Activated T-cell treated with anti-CD3 and anti-CD28 coated beads, Interleukin-2, amount 50 U/mL, for 72 hours (primary cell): ENCODE measurements at regions not wholly inside any gene's neighbourhood (a gene's known extent, or its start where the extent isn't known, plus 50 kb on each side); places are given as distances from the start of the nearest gene placed in this dataset.
A peak's percentile ranks its signal among the peaks of the same experiment; 100 is the strongest.
"Not testable (repeated sequence)": the region's sequence is repeated elsewhere in the genome, so short reads cannot be mapped to it uniquely, and the experiment has no call there.

ENCODE experiments used
- ATAC-seq, 2 donors: fragments of 150-1000 bp; cut with Tn5 transposase; replicated peaks in 1 of 2; 2 replicates each; pipeline ENCODE4 v1.10.0; 2021; ENCODE audit warnings: moderate library complexity in 2 of 2, mild to moderate bottlenecking in 1 of 2
- DNase-seq, 2 donors: peaks; one replicate each; pipeline ENCODE4 v3.0.0; 2021 to 2022; ENCODE audit warnings: mixed read lengths in 1 of 2
- H3K27ac Mint-ChIP-seq: one replicate; pipeline ENCODE4 v1.8.0; 2022; ENCODE audit warnings: mild to moderate bottlenecking, moderate library complexity, mixed read lengths
- H3K27me3 Mint-ChIP-seq: one replicate; pipeline ENCODE4 v1.8.0; 2022; ENCODE audit warnings: low read depth, mixed read lengths
- H3K36me3 Mint-ChIP-seq, 2 donors: one replicate each; pipeline ENCODE4 v1.8.0; 2022; ENCODE audit warnings: mixed read lengths in 2 of 2, mild to moderate bottlenecking in 1 of 2; ENCODE audit not compliant: insufficient read depth in 2 of 2
- H3K4me1 Mint-ChIP-seq: one replicate; pipeline ENCODE4 v1.8.0; 2022; ENCODE audit warnings: low read depth, mixed read lengths
- H3K4me3 Mint-ChIP-seq, 2 donors: one replicate each; pipeline ENCODE4 v1.8.0; 2022; ENCODE audit warnings: mild to moderate bottlenecking in 2 of 2, mixed read lengths in 2 of 2, moderate library complexity in 2 of 2
- H3K9me3 Mint-ChIP-seq, 2 donors: one replicate each; pipeline ENCODE4 v1.8.0; 2022; ENCODE audit warnings: mixed read lengths in 2 of 2

DNA sequence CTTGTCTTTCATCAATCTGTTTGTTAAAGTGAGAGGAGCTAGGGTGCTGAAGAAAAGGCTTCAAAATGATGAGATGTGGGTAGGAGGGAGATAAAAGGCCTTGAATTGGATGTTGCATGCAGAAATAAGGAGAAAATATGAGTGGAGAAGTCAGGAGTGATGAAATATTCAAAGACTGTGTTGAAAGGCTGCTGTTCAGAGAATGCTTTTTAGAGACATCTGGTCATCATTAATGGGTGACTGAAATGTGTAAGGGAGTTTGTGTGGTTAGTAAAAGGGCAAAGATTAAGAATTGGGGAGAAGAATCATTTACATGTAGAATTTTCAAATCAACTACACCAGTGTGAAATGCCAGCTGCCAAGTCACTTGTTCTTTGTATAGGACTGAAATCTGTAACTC, 383.9 kb downstream of the MAT2B start:
- Mint-ChIP-seq H3K27ac (no peak overlapping the region), H3K36me3 (no peaks in the 10 kb centered on the region), H3K9me3 (peaks cover 2% of the 10 kb centered on the region in 2 donors), H3K4me3 (no peak overlapping the region), H3K4me1 (no peaks in the 10 kb centered on the region), H3K27me3 (no peaks in the 10 kb centered on the region)
- DNase-seq (no peak), ATAC-seq (no peak)

DNA sequence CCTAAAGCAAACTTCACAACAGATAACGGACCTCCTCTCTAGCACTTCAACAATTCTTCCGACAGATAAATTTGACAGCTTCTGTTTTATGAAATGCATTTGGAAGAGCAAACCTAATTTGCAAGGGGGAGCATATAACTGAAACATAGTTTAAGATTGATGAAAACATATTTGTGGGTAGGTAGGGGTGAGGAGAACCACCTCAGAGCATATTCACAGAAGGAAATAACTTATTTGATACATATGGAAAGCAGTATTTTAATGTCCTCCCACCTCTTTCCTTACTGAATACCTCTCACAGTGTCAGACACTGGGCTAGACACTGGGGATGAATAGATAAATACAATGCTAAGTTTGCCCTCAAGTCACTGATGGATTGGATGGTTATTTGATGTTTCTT, 384.8 kb downstream of the MAT2B start:
- Mint-ChIP-seq H3K27me3 (no peaks in the 10 kb centered on the region), H3K4me1 (no peaks in the 10 kb centered on the region), H3K36me3 (no peaks in the 10 kb centered on the region), H3K27ac (no peak overlapping the region), H3K4me3 (no peak overlapping the region), H3K9me3 (peaks cover 2 to 3% of the 10 kb centered on the region in 2 donors)
- ATAC-seq, result no peak
- DNase-seq, result no peak

DNA sequence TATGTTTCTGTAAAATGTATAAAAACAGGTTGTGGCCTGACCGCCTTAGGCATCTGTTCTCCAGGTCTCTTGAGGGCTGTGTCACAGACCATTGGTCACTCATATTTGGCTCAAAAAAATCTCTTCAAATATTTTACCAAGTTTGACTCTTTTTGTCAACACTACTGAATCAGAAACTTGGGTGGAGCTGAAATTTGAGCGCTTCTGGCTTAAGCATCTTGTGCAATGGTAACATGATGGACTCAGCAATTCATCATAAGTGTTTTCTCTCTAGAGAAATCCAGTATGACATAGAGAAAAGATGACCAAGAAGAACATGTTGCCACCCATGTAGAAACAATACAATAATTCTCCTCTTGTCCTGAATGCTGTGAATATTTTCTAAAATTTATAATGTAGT, 387.9 kb downstream of the MAT2B start:
- Mint-ChIP-seq H3K4me1 (no peaks in the 10 kb centered on the region), H3K4me3 (no peak overlapping the region), H3K9me3 (peaks cover 5 to 6% of the 10 kb centered on the region in 2 donors), H3K27ac (no peak overlapping the region), H3K36me3 (no peaks in the 10 kb centered on the region), H3K27me3 (no peaks in the 10 kb centered on the region)
- ATAC-seq (no peak), DNase-seq (no peak)

DNA sequence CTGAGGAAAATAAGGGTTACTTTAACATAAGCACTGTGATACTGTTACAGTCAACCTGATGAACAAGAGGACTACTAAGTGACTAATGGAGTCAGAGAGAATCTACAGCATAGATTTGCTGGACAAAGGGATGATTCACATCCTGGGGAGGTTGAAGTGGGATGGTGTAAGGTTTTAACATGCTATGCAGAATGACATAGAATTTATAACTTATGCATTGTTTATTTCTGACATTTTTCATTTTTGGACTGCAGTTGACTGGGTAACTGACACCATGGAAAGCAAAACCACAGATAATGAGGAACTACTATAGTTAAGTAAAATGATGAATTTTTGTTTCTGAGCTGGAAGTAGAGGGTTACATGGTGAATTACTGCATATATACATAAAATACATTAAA, 389.2 kb downstream of the MAT2B start:
- H3K9me3 Mint-ChIP-seq, result peaks cover 7% of the 10 kb centered on the region in 2 donors
- H3K36me3 Mint-ChIP-seq, result no peaks in the 10 kb centered on the region
- no peak overlapping the region for H3K4me3 Mint-ChIP-seq
- no peaks in the 10 kb centered on the region for H3K4me1 Mint-ChIP-seq
- peak overlapping the region; percentile 48 for H3K27ac Mint-ChIP-seq
- no peak for ATAC-seq
- no peaks in the 10 kb centered on the region for H3K27me3 Mint-ChIP-seq
- no peak for DNase-seq

DNA sequence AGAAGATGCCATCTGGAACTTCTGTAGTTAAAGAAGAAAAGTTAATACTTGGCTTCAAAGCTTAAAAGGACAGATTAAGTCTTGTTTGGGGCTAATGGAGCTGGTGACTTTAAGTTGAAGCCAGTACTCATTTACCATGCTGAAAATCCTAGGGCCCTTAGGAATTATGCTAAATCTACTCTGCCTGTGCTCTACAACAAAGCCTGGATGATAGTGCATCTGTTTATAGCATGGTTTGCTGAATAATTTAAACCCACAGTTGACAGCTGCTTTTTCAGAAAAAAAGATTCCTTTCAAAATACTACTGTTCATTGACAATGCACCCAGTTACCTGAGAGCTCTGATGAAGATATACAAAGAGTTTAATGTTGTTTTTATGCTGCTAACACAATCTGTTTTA, 393.5 kb downstream of the MAT2B start:
- H3K4me1 Mint-ChIP-seq, result no peaks in the 10 kb centered on the region
- H3K27me3 Mint-ChIP-seq, result no peaks in the 10 kb centered on the region
- H3K36me3 Mint-ChIP-seq, result peaks cover 2 to 4% of the 10 kb centered on the region in 2 donors
- DNase-seq (no peak), ATAC-seq (no peak)
- no peak overlapping the region for H3K4me3 Mint-ChIP-seq
- peaks cover 11 to 14% of the 10 kb centered on the region in 2 donors for H3K9me3 Mint-ChIP-seq
- H3K27ac Mint-ChIP-seq, result no peak overlapping the region

DNA sequence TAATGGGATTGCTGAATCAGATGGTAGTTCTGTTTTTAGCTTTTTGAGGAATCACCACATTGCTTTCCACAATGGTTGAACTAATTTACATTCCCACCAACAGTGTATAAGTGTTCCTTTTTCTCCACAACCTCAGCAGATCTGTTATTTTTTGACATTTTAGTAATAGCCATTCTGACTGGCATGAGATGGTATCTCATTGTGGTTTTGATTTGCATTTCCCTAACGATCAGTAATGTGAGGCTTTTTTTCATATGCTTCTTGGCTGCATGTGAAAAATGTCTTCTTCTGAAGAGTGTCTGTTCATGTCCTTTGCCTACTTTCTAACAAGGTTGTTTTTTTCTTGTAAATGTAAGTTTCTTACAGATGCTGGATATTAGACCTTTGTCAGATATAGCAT, 402.4 kb downstream of the MAT2B start:
- H3K36me3 Mint-ChIP-seq, H3K9me3 Mint-ChIP-seq, H3K4me3 Mint-ChIP-seq, H3K4me1 Mint-ChIP-seq, DNase-seq, H3K27ac Mint-ChIP-seq, H3K27me3 Mint-ChIP-seq, ATAC-seq: not testable (repeated sequence)

DNA sequence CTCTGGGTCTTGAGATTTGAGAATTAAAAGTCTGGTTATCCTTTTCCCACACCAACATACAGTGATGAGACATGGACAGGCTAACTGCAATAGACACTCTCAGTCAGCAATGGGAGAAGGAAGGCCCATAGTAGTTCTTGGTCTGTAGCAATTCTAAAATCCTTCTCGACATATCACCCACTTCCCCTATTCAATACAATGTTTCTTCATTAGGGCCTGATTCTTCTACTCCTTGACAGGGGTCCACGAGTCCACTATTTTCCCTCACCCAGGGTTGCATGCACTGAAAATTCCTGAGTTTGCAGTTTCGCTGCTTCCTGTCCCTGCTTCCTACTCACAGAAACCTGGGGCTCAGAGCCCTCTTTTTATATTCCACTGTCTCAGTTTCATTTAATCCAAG, 402.8 kb downstream of the MAT2B start:
- ATAC-seq (no peak), DNase-seq (no peak)
- Mint-ChIP-seq H3K36me3 (no peaks in the 10 kb centered on the region), H3K4me3 (no peak overlapping the region), H3K27me3 (no peaks in the 10 kb centered on the region), H3K4me1 (no peaks in the 10 kb centered on the region), H3K27ac (no peak overlapping the region), H3K9me3 (peaks cover 3 to 5% of the 10 kb centered on the region in 2 donors)

DNA sequence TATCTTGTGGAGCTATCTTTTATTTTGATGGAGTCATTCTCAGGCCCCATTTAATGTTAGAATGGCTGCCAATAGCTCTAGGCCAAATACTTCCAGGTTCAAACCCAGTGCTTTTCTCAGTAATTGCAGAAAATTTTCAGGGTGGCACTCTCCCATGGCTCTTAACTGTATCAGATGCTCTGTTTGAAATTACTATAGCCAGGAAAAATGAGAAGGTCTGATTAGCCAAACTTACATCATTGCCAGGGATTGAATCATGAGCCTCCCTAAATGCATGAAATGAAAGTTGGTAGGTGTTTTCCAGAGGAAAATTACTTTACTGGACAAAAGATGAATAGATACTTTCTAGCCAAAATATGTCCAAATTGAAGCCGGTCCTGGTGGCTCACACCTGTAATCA, 404.8 kb downstream of the MAT2B start:
- Mint-ChIP-seq H3K27me3 (no peaks in the 10 kb centered on the region), H3K27ac (no peak overlapping the region), H3K9me3 (peaks cover 3 to 5% of the 10 kb centered on the region in 2 donors), H3K36me3 (no peaks in the 10 kb centered on the region), H3K4me1 (no peaks in the 10 kb centered on the region), H3K4me3 (no peak overlapping the region)
- ATAC-seq (no peak), DNase-seq (no peak)

DNA sequence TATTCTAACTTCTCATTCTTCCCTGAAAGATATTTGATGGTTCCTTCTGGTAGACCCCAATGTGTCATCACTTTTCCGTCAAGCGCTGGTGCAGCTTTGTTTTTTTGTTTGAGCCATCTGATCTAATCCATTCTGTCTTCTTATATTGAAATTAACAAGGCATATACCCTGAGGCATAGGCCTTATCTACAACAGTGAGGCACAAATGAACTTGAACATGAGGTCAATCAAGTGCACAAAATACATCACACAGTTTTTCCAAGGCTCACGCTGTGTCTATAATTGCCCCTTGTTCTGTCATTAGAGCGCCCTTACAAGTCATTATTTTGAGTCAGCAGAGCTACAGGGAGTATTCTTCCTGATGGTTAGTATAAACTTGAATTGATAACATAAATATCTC, 406.6 kb downstream of the MAT2B start:
- Mint-ChIP-seq H3K9me3 (peaks cover 2 to 3% of the 10 kb centered on the region in 2 donors), H3K4me3 (no peak overlapping the region), H3K36me3 (no peaks in the 10 kb centered on the region), H3K27ac (no peak overlapping the region), H3K27me3 (no peaks in the 10 kb centered on the region), H3K4me1 (no peaks in the 10 kb centered on the region)
- no peak for ATAC-seq
- no peak for DNase-seq

DNA sequence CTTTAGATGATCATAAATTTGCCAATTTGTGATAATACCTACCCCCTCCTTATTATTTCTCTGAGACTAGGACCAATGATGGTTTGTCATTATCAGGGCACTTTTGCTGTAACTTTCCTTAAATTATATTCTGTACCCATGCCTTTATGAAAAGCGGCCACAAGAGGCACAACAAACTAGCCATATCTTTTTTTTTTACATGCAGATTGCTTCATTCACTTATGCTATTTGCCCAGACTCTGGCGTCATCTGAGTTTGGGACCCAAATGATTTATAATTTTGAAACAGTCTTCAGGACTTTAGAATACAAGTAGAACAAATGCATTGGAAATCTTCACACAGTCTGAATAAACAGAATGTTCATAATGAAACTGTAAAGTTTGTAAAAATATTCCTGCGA, 408.1 kb downstream of the MAT2B start:
- ATAC-seq, result no peak
- Mint-ChIP-seq H3K36me3 (no peaks in the 10 kb centered on the region), H3K27ac (no peak overlapping the region), H3K27me3 (no peaks in the 10 kb centered on the region), H3K4me3 (no peak overlapping the region), H3K4me1 (no peaks in the 10 kb centered on the region), H3K9me3 (peaks cover 5 to 10% of the 10 kb centered on the region in 2 donors)
- DNase-seq, result no peak

DNA sequence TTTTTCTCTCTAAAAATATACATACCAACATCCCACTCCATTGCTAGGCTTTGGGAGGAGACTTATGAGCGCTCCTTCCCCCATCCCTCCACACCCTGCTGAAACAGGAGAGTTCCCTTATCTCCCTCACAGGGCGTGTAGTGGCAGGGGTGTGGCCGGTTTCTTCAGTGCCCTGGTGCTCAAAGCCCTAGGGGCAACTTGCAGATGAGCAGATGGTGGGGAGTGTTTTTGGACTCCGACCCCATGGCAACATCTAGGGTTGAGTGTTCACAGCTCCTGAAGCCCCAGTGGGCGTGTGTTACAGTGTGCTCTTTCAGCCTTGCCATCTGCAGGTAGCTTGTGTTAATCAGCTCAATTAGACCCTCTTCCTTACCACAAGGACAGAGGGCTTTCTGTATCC, 409.5 kb downstream of the MAT2B start:
- no peak for ATAC-seq
- H3K27me3 Mint-ChIP-seq, result no peaks in the 10 kb centered on the region
- H3K36me3 Mint-ChIP-seq, result no peaks in the 10 kb centered on the region

DNA sequence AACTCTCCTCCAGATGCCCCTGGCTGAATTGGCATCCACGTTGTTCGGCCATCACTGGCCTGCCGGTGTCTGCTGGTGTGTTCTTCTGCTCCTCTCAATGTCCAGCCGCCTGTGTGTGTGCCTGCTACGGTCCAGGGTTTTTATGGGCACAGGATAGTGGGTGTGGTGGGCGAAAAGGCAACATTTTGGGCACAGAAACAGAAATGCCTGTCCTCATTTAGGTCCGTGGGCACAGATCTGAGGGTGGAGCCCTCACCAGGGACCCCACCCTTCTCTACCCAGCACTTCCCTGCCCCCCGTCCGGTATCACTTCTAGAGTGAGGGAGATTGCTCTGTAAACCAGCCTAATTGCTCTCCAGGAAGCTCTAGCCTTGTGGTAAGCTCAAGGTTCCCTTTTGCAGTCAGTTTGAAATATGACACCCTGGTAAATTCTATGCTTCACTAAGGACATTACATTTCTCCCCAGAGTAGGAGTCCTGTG, 410.1 kb downstream of the MAT2B start:
- Mint-ChIP-seq H3K4me3 (no peak overlapping the region), H3K27ac (no peak overlapping the region), H3K27me3 (no peaks in the 10 kb centered on the region), H3K36me3 (no peaks in the 10 kb centered on the region), H3K4me1 (no peaks in the 10 kb centered on the region), H3K9me3 (peaks cover 6 to 8% of the 10 kb centered on the region in 2 donors)
- no peak for ATAC-seq
- DNase-seq, result no peak

More for the DNA sequence above, 409.5 kb downstream of the MAT2B start:
- Mint-ChIP-seq H3K4me3 (no peak overlapping the region), H3K4me1 (no peaks in the 10 kb centered on the region), H3K27ac (no peak overlapping the region), H3K9me3 (peaks cover 6 to 8% of the 10 kb centered on the region in 2 donors)
- no peak for DNase-seq

DNA sequence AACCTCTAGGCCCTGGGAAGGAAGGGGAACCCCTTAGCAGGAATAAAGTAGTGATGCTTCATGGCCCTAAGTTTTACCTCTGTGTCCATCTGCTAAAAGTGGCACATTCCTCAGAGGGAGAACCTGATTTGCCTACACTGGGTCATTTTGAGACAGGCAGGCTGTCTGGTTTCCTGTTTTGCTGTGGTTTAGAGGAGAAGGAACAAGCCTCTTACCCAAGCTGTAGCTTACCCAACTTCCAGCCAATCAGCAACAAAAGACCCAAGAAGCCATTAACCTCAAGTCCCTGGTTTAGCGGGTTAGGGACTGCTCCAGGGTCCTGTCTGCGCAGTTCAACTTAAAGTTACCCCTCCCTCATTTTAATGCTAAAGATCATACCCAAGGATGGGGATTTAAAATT, 411.0 kb downstream of the MAT2B start:
- peaks cover 8% of the 10 kb centered on the region in 2 donors for H3K9me3 Mint-ChIP-seq
- H3K27me3 Mint-ChIP-seq, result no peaks in the 10 kb centered on the region
- no peak for DNase-seq
- no peaks in the 10 kb centered on the region for H3K4me1 Mint-ChIP-seq
- H3K4me3 Mint-ChIP-seq, result no peak overlapping the region
- ATAC-seq, result no peak
- no peak overlapping the region for H3K27ac Mint-ChIP-seq
- H3K36me3 Mint-ChIP-seq, result no peaks in the 10 kb centered on the region

DNA sequence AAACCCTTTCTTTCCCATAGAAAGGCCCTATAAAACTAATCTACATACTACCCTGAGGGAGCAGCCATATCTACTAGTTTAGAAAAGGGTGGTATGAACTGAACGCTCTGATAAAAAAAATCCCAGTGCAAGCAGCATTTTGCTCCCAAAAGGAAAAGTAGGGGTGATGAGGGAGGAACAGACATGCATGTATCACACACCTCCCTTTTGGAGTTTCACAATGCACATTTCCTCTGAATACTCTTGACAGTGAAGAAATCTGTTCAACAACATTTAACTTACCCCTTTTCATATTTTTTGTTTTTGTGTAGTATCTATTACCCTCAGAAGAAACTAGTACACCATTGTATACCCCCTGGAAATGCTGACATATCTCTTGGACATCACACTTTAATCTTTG, 411.4 kb downstream of the MAT2B start:
- no peak overlapping the region for H3K27ac Mint-ChIP-seq
- no peak overlapping the region for H3K4me3 Mint-ChIP-seq
- ATAC-seq (no peak), DNase-seq (no peak)
- H3K36me3 Mint-ChIP-seq, result no peaks in the 10 kb centered on the region
- H3K9me3 Mint-ChIP-seq, result peaks cover 8% of the 10 kb centered on the region in 2 donors
- H3K4me1 Mint-ChIP-seq, result no peaks in the 10 kb centered on the region
- no peaks in the 10 kb centered on the region for H3K27me3 Mint-ChIP-seq
